Endodermal cell (in vitro differentiated cells): ENCODE measurements at regions not wholly inside any gene's neighbourhood (a gene's known extent, or its start where the extent isn't known, plus 50 kb on each side); places are given as distances from the start of the nearest gene placed in this dataset.
A peak's percentile ranks its signal among the peaks of the same experiment; 100 is the strongest.
"Not testable (repeated sequence)": the region's sequence is repeated elsewhere in the genome, so short reads cannot be mapped to it uniquely, and the experiment has no call there.

Experiments used
- DNase-seq: peaks from one replicate; pipeline ENCODE4 v3.0.0-alpha.2; 2017
- H3K27ac ChIP-seq: 2 replicates; pipeline ENCODE4 v1.5.1; 2013; ENCODE audit warnings: mild to moderate bottlenecking, low read depth, low read length, moderate library complexity
- H3K27me3 ChIP-seq: 2 replicates; pipeline ENCODE4 v1.6.1; 2013; ENCODE audit warnings: mild to moderate bottlenecking, low read length, moderate library complexity; ENCODE audit not compliant: insufficient read depth, control insufficient read depth, poor library complexity, severe bottlenecking
- H3K36me3 ChIP-seq: 2 replicates; pipeline ENCODE4 v1.7.0; 2013; ENCODE audit warnings: mild to moderate bottlenecking, low read length, moderate library complexity; ENCODE audit not compliant: control insufficient read depth, insufficient read depth
- H3K4me1 ChIP-seq: one replicate; pipeline ENCODE4 v1.7.0; 2013; ENCODE audit warnings: low read length; ENCODE audit not compliant: control insufficient read depth, insufficient read depth
- H3K4me3 ChIP-seq: 2 replicates; pipeline ENCODE4 v1.5.1; 2013; ENCODE audit warnings: mild to moderate bottlenecking, low read length, moderate library complexity
- H3K9ac ChIP-seq: 2 replicates; pipeline ENCODE4 v1.6.1; 2013; ENCODE audit warnings: mild to moderate bottlenecking, low read length, moderate library complexity; ENCODE audit not compliant: poor library complexity, severe bottlenecking; ENCODE audit errors: extremely low read depth
- H3K9me3 ChIP-seq: 2 replicates; pipeline ENCODE4 v1.6.1; 2013; ENCODE audit warnings: mild to moderate bottlenecking, low read length, moderate library complexity; ENCODE audit not compliant: control insufficient read depth
- H3K27ac Mint-ChIP-seq: 2 replicates; pipeline ENCODE4 v1.8.0; 2020; ENCODE audit warnings: mixed read lengths
- H3K27me3 Mint-ChIP-seq: 2 replicates; pipeline ENCODE4 v1.8.0; 2021; ENCODE audit warnings: mild to moderate bottlenecking, mixed read lengths; ENCODE audit not compliant: insufficient read depth
- H3K36me3 Mint-ChIP-seq: 2 replicates; pipeline ENCODE4 v1.8.0; 2020; ENCODE audit warnings: low read depth, mixed read lengths
- H3K4me1 Mint-ChIP-seq: 2 replicates; pipeline ENCODE4 v1.8.0; 2020; ENCODE audit warnings: mixed read lengths
- H3K4me3 Mint-ChIP-seq: 2 replicates; pipeline ENCODE4 v1.8.0; 2020; ENCODE audit warnings: mild to moderate bottlenecking, moderate library complexity, mixed read lengths
- H3K9me3 Mint-ChIP-seq: 2 replicates; pipeline ENCODE4 v1.8.0; 2020; ENCODE audit warnings: mild to moderate bottlenecking, mixed read lengths
- WGBS, 2 experiments: methylation state at CpG; one replicate each; pipeline versions ENCODE4 v1.1.5 to v1.1.7; 2013; ENCODE audit warnings: missing lambda C conversion rate in 2 of 2, mixed read lengths in 1 of 2; ENCODE audit not compliant: insufficient coverage in 1 of 2, insufficient read length in 1 of 2; 5-methylcytosine and 5-hydroxymethylcytosine counted together
- TF ChIP-seq, protein P1 (sequence below): fragments of 200-600 bp; sonication (generic); conservative IDR thresholded peaks from 2 replicates; pipeline ENCODE4 v1.5.0; 2021; ENCODE audit warnings: antibody characterized with exemption, mild to moderate bottlenecking

- WGBS, 2 experiments, result 84 to 100% methylated on average over 1 to 5 of the region's 5 CpGs
- no peaks in the 10 kb centered on the region for H3K27me3 Mint-ChIP-seq
- H3K27ac ChIP-seq, result no peak overlapping the region
- no peaks in the 10 kb centered on the region for H3K9me3 Mint-ChIP-seq
- H3K36me3 Mint-ChIP-seq, result no peaks in the 10 kb centered on the region
- DNase-seq, result no peak
- H3K27me3 ChIP-seq, result no peaks in the 10 kb centered on the region
- H3K27ac Mint-ChIP-seq, result no peak overlapping the region
- no peak overlapping the region for H3K4me3 ChIP-seq
- H3K4me3 Mint-ChIP-seq, result no peak overlapping the region
- H3K9me3 ChIP-seq, result no peaks in the 10 kb centered on the region
- no peaks in the 10 kb centered on the region for H3K4me1 ChIP-seq
- no peak overlapping the region for H3K9ac ChIP-seq
- no peaks in the 10 kb centered on the region for H3K36me3 ChIP-seq
- no peaks in the 10 kb centered on the region for H3K4me1 Mint-ChIP-seq
- TF ChIP-seq, protein P1, sequence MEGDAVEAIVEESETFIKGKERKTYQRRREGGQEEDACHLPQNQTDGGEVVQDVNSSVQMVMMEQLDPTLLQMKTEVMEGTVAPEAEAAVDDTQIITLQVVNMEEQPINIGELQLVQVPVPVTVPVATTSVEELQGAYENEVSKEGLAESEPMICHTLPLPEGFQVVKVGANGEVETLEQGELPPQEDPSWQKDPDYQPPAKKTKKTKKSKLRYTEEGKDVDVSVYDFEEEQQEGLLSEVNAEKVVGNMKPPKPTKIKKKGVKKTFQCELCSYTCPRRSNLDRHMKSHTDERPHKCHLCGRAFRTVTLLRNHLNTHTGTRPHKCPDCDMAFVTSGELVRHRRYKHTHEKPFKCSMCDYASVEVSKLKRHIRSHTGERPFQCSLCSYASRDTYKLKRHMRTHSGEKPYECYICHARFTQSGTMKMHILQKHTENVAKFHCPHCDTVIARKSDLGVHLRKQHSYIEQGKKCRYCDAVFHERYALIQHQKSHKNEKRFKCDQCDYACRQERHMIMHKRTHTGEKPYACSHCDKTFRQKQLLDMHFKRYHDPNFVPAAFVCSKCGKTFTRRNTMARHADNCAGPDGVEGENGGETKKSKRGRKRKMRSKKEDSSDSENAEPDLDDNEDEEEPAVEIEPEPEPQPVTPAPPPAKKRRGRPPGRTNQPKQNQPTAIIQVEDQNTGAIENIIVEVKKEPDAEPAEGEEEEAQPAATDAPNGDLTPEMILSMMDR, result no peak
Measured at GRCh38 chr5:121053055-121053985, 589.2 kb downstream of the PRR16 start.

DNA sequence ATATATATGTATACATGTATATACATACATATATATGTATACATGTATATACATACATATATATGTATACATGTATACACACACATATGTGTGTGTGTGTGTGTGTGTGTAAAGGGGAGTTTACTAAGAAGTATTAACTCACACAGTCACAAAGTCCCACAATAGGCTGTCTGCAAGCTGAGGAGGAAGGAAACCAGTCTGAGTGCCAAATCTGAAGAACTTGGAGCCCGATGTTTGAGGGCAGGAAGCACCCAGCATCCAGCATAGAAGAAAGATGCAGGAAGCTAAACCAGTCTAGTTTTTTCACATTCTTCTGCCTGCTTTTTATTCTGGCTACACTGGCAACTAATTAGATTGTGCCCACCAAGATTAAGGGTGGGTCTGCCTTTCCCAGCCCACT is 591.5 kb downstream of the PRR16 start:
- Histone ChIP-seq H3K9me3 (no peaks in the 10 kb centered on the region), H3K36me3 (no peaks in the 10 kb centered on the region), H3K27ac (no peak overlapping the region), H3K27me3 (no peaks in the 10 kb centered on the region), H3K9ac (no peak overlapping the region), H3K4me3 (no peak overlapping the region), H3K4me1 (no peaks in the 10 kb centered on the region)
- H3K27ac Mint-ChIP-seq, result no peak overlapping the region
- 80 to 95% methylated on average over 1 of the region's 1 CpG for WGBS, 2 experiments
- no peaks in the 10 kb centered on the region for H3K9me3 Mint-ChIP-seq
- no peak overlapping the region for H3K4me3 Mint-ChIP-seq
- TF ChIP-seq, protein P1, result no peak
- no peaks in the 10 kb centered on the region for H3K4me1 Mint-ChIP-seq
- no peaks in the 10 kb centered on the region for H3K36me3 Mint-ChIP-seq
- no peaks in the 10 kb centered on the region for H3K27me3 Mint-ChIP-seq
- no peak for DNase-seq

DNA sequence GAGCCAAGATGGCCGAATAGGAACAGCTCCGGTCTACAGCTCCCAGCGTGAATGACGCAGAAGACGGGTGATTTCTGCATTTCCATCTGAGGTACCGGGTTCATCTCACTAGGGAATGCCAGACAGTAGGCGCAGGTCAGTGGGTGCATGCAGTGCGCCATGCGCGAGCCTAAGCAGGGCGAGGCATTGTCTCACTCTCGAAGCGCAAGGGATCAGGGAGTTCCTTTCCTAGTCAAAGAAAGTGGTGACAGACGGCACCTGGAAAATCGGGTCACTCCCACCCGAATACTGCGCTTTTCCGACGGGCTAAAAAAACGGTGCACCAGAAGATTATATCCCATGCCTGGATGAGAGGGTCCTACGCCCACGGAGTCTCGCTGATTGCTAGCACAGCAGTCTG is 600.1 kb downstream of the PRR16 start:
- not testable (repeated sequence) for H3K27ac ChIP-seq, H3K9ac ChIP-seq, H3K27me3 Mint-ChIP-seq, H3K4me1 ChIP-seq, H3K9me3 ChIP-seq, H3K27me3 ChIP-seq, H3K4me3 ChIP-seq, H3K36me3 Mint-ChIP-seq, H3K36me3 ChIP-seq, H3K4me1 Mint-ChIP-seq
- 93 to 94% methylated on average over 21 to 23 of the region's 23 CpGs for WGBS, 2 experiments
- Mint-ChIP-seq H3K4me3 (peak overlapping the region; percentile 55), H3K27ac (peak overlapping the region; percentile 58), H3K9me3 (peaks cover 22% of the 10 kb centered on the region)
- peak; percentile 47 for DNase-seq
